Gastroesophageal sphincter (tissue), 4 donors: ENCODE measurements at regions not wholly inside any gene's neighbourhood (a gene's known extent, or its start where the extent isn't known, plus 50 kb on each side); places are given as distances from the start of the nearest gene placed in this dataset.
"Not testable (repeated sequence)": the region's sequence is repeated elsewhere in the genome, so short reads cannot be mapped to it uniquely, and the experiment has no call there.

Source experiments
- ATAC-seq: fragments of 150-250 bp; one replicate; pipeline ENCODE4 v1.9.1; 2016; ENCODE audit warnings: mild to moderate bottlenecking, moderate library complexity
- H3K27ac ChIP-seq, 4 donors: fragments of 200-600 bp; sonication (generic) in 3 of 4; 1 replicate in 3 of 4; 2 replicates in 1 of 4; pipeline ENCODE4 v1.5.1; 2016 to 2019
- H3K27me3 ChIP-seq: fragments of 200-600 bp; sonication (generic); one replicate; pipeline ENCODE4 v1.5.1; 2019
- H3K36me3 ChIP-seq, 2 donors: fragments of 200-600 bp; sonication (generic); one replicate each; pipeline ENCODE4 v1.5.1; 2019; ENCODE audit warnings: control low read depth in 1 of 2
- H3K4me1 ChIP-seq, 3 donors: fragments of 200-600 bp; sonication (generic); 1 replicate in 2 of 3; 2 replicates in 1 of 3; pipeline ENCODE4 v1.5.1; 2016 to 2019; ENCODE audit warnings: control low read depth in 2 of 3
- H3K4me3 ChIP-seq, 2 donors: fragments of 200-600 bp; sonication (generic); one replicate each; pipeline ENCODE4 v1.5.1; 2019; ENCODE audit warnings: mild to moderate bottlenecking in 1 of 2, moderate library complexity in 1 of 2
- H3K9me3 ChIP-seq, 3 donors: fragments of 200-600 bp; sonication (generic); one replicate each; pipeline ENCODE4 v1.5.1; 2017 to 2019; ENCODE audit warnings: control low read depth in 2 of 3
- WGBS, 2 donors: methylation state at CpG; one replicate each; pipeline ENCODE4 v1.1.5; 2018; ENCODE audit warnings: low coverage in 1 of 2; 5-methylcytosine and 5-hydroxymethylcytosine counted together

DNA sequence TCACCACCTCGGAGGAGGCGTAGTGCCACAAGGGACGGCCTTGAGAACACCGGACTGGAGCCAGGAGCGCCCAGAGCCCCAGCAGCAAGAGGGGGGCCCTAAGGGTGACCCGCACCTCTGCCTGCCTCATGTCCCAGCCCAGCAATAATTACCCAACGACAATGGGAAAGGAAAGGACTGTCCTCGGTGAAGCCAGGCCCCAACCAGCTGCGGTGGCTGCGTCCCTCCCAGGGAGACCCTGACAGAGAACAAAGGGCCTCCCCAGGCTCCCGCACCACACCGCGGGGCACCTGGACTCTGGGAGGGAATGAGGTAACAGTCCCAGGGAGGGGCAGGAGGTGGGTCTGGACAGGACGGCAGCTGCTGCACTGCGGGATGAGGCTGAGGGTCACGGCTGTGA lies 493.4 kb downstream of the GOLGA6L6 start:
- not testable (repeated sequence) for H3K4me1 ChIP-seq, H3K4me3 ChIP-seq, H3K27ac ChIP-seq, H3K36me3 ChIP-seq, H3K9me3 ChIP-seq, ATAC-seq, H3K27me3 ChIP-seq
- WGBS, 2 donors = no CpG with 5 or more reads among the region's 16 CpGs

DNA sequence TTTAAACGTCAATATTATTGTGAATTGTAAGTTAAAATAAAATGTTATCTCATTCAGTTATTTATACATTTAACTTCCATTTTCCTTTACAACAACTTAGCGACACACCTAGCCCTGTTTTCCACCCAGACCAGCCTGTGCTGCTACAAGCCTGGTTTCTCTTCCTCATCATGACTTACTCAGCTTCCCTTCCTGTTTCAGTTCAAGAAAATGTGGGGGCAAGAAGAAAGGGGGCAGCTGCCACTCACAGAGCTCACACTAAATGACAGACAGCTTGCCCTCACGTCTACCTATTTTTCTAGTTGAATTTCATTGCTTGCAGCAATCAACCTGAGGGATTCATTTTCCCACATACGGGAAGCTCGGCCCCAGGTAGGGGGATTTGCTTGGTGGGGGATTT lies 496.4 kb downstream of the GOLGA6L6 start:
- H3K27me3 ChIP-seq, H3K36me3 ChIP-seq, H3K4me1 ChIP-seq, H3K4me3 ChIP-seq, H3K9me3 ChIP-seq, ATAC-seq, H3K27ac ChIP-seq: not testable (repeated sequence)
- WGBS, 2 donors = no CpG with 5 or more reads among the region's 5 CpGs

DNA sequence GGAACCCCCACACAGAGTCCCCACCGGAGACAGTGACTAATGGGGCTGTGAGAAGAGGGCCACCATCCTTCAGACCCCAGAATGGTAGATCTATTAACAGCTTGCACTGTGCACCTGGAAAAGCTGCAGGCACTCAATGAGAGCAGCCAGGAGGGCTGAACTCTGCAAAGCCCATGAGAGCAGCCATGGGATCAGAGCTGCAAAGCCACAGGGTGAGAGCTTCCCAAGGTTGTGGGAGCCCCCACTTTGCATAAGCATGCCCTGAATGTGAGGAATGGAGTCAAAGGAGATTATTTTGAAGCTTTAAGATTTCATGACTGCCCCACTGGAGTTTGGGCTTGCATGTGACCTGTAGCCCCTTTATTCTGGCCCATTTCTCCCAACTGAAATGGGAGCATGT lies 500.9 kb downstream of the GOLGA6L6 start:
- not testable (repeated sequence) for H3K9me3 ChIP-seq, H3K4me1 ChIP-seq, H3K27me3 ChIP-seq, H3K27ac ChIP-seq, ATAC-seq, H3K4me3 ChIP-seq, H3K36me3 ChIP-seq
- no CpG with 5 or more reads among the region's 1 CpG for WGBS, 2 donors

DNA sequence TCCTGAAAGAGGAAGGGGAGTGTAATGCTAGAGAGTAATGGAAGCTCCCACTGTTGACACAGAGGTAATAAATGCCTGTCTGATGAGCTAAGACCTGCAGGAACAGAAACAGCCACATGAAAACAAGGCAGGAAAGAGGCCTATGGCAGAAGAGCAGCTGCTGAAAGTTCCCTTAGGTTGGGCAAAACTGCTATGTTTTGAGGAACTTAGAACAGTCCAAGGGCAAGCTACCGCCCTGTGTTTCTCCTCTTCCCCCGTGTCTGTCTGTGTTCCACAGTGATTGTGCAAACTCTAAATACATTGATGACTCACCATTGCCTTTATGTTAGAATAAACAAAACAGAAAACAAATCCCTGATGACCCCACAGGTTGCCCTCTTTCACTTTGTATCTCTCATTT lies 516.6 kb downstream of the GOLGA6L6 start:
- H3K36me3 ChIP-seq, H3K4me1 ChIP-seq, H3K4me3 ChIP-seq, H3K9me3 ChIP-seq, H3K27me3 ChIP-seq, H3K27ac ChIP-seq: not testable (repeated sequence)
- no CpG with 5 or more reads among the region's 2 CpGs for WGBS, 2 donors
- peak; percentile 36 for ATAC-seq

DNA sequence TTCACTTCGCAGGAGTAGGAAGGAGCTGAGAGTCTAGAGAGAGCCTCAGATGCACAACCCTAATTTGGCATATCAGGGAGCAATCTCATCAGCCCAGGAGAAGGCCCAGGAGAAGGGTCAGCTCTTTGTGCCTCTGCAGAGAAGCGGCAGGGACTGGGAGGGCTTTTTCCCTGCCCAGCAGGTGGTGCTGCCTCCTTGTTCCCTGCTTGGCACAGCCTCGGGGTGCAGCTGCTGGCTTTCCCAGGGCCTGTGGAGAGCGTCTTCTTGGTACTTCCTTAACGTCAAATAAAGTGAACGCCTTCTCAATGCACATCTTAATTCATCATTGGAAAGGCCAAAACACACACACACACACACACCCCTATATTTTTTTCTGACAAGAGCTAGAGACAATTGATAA lies 519.3 kb downstream of the GOLGA6L6 start:
- H3K27me3 ChIP-seq, H3K4me1 ChIP-seq, H3K27ac ChIP-seq, ATAC-seq, H3K4me3 ChIP-seq, H3K36me3 ChIP-seq, H3K9me3 ChIP-seq: not testable (repeated sequence)
- WGBS, 2 donors = no CpG with 5 or more reads among the region's 6 CpGs

DNA sequence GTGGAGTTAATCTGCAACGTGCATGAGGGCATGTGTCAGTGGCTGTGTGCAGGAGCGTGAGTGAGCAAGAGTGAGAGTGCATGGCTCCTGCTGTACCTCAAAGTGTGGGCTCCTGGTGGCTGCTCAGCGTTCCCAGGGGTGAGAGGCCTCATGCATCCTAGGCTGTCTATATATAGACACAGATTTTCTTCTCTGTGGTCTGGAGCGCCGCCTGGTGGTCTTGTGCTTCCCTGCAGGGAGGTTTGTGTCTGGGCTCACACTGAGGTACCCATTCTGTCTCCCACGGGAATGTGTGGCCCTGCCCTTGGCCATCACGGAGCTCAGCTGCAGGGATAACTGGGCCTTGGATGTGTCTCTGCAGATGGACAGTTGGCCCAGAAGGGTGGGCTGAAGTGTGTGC lies 520.2 kb downstream of the GOLGA6L6 start:
- not testable (repeated sequence) for H3K27me3 ChIP-seq, H3K9me3 ChIP-seq, ATAC-seq, H3K27ac ChIP-seq, H3K4me1 ChIP-seq, H3K36me3 ChIP-seq, H3K4me3 ChIP-seq
- WGBS, 2 donors = no CpG with 5 or more reads among the region's 7 CpGs

DNA sequence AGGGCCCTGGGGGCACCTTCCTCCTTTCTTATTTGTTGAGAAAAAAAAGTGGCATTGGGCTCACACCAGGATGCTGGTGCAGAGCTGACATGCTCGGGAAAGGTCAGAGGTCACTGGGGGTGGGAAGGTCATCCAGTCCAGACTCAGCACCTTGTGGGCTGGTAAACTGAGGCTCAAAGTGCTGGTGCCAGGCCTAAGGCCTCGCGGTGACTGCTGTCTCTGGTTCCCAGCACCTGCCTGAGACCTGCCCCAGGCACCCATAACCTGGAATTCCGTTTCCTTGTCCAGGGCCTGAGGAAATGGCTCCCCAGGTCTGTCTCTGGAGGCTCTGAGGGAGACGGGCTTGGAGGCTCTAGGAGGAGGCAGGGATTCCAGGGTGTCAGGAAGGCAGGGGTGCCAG lies 521.0 kb downstream of the GOLGA6L6 start:
- not testable (repeated sequence) for H3K4me1 ChIP-seq, H3K9me3 ChIP-seq, H3K27ac ChIP-seq, ATAC-seq, H3K36me3 ChIP-seq, H3K27me3 ChIP-seq, H3K4me3 ChIP-seq
- no CpG with 5 or more reads among the region's 5 CpGs for WGBS, 2 donors

DNA sequence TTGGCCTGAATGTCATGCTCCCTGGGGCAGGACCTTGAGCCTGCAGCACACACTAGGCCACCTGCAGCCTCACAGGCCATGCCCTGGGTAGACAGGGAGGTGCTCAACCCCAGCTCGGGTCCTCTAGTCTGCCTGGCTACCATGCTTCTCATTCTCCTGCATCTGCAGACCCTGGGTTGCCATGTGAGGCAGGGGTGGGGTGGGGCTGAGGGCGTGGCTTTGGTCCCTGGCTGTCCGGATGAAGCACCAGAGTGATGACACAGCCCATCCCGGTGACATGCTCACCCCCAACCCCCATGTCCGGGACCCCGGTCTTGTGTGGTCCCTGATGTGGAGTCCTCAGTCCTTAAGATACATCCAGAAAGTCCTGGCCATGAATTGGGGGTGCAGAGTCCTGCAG lies 521.8 kb downstream of the GOLGA6L6 start:
- H3K36me3 ChIP-seq, ATAC-seq, H3K27me3 ChIP-seq, H3K9me3 ChIP-seq, H3K27ac ChIP-seq, H3K4me3 ChIP-seq, H3K4me1 ChIP-seq: not testable (repeated sequence)
- no CpG with 5 or more reads among the region's 6 CpGs for WGBS, 2 donors

DNA sequence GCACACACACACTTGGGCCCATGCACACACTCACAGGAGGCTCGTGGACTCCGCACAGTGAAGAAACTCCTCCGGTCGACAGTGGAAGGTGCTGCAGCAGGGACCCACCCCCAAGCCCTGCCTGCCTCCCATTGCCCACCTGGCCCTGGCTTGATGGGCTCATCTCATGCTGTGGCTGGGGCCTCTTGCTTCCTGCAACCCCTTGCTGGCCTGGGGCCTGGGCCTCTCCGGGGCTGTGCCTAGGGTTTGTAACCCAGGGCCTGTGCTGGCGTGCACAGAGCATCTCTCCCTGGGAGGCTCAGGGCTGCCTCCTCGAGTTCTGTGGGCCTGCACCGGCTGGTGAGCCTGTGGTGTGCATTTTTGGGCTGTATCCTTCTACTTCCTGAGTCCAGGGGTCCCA lies 524.0 kb downstream of the GOLGA6L6 start:
- not testable (repeated sequence) for ATAC-seq, H3K36me3 ChIP-seq
- WGBS, 2 donors = no CpG with 5 or more reads among the region's 8 CpGs

DNA sequence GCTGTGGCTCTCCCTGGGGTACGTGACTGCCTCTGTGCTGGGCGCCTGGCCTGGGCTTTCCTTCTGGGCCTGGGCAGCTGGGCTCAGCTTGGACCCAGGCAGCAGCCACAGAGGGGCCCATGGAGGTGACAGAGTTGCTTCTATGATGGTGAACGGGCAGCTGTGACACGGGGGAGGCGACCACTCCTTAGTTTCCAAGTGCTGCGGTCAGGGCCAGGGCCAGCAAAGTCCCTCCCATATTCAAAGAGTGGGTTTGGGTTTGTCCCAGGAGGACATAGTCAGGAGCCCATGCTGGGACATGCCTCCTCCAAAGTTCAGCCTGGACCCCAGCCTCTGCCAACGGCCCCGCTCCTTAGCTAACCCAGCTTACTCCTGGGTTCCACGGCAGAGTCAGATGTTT lies 524.7 kb downstream of the GOLGA6L6 start:
- not testable (repeated sequence) for H3K4me3 ChIP-seq, H3K27ac ChIP-seq, H3K27me3 ChIP-seq, H3K36me3 ChIP-seq, H3K4me1 ChIP-seq, H3K9me3 ChIP-seq, ATAC-seq
- WGBS, 2 donors = no CpG with 5 or more reads among the region's 9 CpGs

More for the DNA sequence above, 524.0 kb downstream of the GOLGA6L6 start:
- not testable (repeated sequence) for H3K27me3 ChIP-seq, H3K4me3 ChIP-seq, H3K27ac ChIP-seq, H3K4me1 ChIP-seq, H3K9me3 ChIP-seq

DNA sequence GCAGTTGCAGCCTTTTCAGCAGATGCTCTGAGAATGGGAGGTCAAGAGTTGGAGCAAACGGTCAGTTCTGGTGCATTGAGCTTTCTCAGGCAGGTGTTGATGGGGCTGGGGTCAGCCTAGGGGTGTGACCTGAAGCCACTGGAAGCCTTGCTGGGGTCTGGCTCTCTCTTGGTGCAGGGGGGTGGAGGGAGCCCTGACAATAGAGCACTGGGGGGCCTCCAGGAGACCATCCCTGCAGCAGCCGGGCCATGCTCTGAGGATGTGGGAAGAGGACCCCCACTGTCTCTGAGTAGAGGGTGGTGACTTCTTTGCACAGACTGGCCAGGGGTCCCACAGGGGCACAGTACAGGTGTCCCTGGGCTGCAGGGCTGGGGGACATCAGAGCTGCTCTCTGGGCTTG lies 528.8 kb downstream of the GOLGA6L6 start:
- not testable (repeated sequence) for H3K36me3 ChIP-seq, ATAC-seq, H3K27ac ChIP-seq, H3K9me3 ChIP-seq, H3K27me3 ChIP-seq, H3K4me3 ChIP-seq, H3K4me1 ChIP-seq
- 60% methylated on average over 1 of the region's 2 CpGs; no CpG with 5 or more reads in 1 of the 2 donors for WGBS, 2 donors

DNA sequence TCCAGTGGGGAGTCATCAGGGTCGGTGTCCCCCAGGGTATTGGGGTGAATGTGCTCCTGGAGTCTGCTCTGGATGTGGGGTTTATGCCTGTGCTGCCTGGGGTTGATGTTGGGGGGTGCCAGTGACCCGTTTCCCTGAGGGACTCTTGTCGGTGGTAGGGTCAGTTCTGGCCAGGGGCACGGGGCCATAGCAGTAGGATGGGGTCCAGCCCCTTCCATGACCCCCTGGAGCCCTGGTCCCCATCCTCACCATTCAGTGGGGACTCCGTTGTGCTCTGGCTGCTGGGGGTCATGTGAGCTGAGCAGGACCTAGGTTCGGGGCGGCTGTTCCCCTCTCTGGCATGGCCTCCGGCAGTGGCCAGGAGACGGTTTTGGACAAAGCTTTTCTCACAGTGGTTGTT lies 530.8 kb downstream of the GOLGA6L6 start:
- WGBS, 2 donors = no CpG with 5 or more reads among the region's 9 CpGs
- not testable (repeated sequence) for ATAC-seq, H3K36me3 ChIP-seq

DNA sequence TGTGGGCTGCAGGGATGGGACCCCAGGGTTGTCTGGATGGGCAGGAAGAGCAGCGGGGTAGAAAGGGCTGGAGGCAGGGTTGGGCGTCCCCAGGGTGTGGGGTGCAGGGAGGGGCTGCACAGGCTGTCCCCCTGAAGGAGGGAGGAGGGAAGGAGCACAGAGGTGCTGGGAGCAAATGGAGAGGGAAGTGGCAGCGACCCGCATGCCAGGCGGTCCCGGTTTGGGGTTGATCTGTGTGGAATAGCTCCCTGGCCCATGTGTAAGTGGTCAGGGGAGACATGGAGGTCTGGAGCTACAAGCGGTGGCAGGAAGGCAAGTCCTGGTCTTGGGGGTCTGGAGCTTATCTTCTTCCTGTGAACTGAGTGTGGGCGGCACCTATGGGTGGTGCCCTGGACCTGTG lies 532.0 kb downstream of the GOLGA6L6 start:
- not testable (repeated sequence) for H3K4me1 ChIP-seq, H3K4me3 ChIP-seq, H3K27me3 ChIP-seq, H3K27ac ChIP-seq, ATAC-seq, H3K9me3 ChIP-seq, H3K36me3 ChIP-seq
- WGBS, 2 donors = 70% methylated on average over 2 of the region's 8 CpGs; no CpG with 5 or more reads in 1 of the 2 donors

More for the DNA sequence above, 530.8 kb downstream of the GOLGA6L6 start:
- H3K27me3 ChIP-seq, H3K9me3 ChIP-seq, H3K4me1 ChIP-seq, H3K27ac ChIP-seq, H3K4me3 ChIP-seq: not testable (repeated sequence)

DNA sequence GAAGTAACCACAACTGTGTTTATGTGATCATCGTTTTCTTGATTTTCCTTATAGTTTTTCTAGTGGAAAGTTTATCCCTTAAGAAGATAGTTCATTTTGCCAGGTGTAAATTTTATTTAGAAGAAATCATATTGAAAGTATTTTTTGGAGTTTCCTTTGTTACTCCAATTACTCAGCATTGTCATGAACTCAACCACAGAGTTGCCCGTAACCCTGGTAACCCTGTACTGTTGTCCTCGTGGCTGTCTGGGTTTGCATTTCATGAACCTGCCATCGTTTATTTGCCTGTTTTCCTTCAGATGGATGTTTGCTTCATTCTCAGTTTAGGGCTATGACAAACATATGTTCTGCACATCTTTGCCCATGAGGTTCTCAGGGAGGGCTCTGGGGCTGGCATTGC lies 534.3 kb downstream of the GOLGA6L6 start:
- not testable (repeated sequence) for ATAC-seq, H3K4me1 ChIP-seq, H3K27ac ChIP-seq, H3K27me3 ChIP-seq, H3K4me3 ChIP-seq, H3K9me3 ChIP-seq, H3K36me3 ChIP-seq
- 49 to 54% methylated on average over 2 to 3 of the region's 4 CpGs for WGBS, 2 donors

DNA sequence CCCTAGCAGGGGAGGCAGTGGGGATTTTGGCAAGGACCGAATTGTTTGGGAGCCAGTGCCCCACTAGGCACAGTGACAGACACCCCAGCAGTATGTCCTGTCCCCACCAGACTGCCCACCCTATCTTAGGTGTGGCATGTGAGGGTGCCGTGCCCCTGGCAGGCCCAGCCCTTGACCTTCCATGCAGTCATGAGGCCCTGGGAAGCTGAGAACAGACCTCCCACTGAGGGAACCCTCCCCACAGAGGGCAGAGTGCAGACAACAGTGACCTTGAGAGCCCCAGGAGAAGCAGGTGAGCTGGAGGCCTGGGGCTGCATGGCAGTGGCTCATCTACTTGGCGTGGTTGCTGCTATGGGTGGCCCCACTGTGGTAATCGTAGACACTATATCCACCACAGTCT lies 538.1 kb downstream of the GOLGA6L6 start:
- H3K9me3 ChIP-seq, H3K27me3 ChIP-seq, H3K4me3 ChIP-seq, H3K4me1 ChIP-seq, H3K36me3 ChIP-seq, ATAC-seq, H3K27ac ChIP-seq: not testable (repeated sequence)
- no CpG with 5 or more reads among the region's 4 CpGs for WGBS, 2 donors
